ENCODE measurements at regions not wholly inside any gene's neighbourhood (a gene's known extent, or its start where the extent isn't known, plus 50 kb on each side); places are given as distances from the start of the nearest gene placed in this dataset.

DNA sequence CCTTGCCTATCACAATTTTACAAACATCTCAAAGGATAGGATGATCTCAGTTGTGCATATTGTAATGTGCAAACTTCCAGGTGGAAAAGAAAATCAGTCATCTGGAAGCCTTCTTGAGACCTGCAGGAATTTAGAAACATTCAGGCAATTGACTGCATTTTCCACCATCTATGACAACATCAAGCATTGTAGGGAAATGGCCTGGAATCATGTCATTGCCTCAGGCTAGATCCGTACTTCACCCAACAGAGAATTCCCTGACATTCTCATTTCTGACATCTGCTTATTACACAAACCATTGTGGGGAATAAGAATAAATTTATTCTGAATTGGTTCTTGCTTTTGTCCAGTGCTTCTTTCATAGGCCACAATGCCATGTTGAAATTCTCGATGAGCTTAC, 124.9 kb upstream of the NPVF start:
- no peak for TF ChIP-seq EGR1 (IDR thresholded peaks at IDR 0.05; ENCODE audit: low read depth)
- no peak for TF ChIP-seq ZNF274 (IDR thresholded peaks at IDR 0.05; ENCODE audit: low read depth, low read length)
- TF ChIP-seq, protein P1, sequence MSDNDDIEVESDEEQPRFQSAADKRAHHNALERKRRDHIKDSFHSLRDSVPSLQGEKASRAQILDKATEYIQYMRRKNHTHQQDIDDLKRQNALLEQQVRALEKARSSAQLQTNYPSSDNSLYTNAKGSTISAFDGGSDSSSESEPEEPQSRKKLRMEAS (IDR thresholded peaks at IDR 0.05) = no peak
- TF ChIP-seq CTCF (IDR thresholded peaks at IDR 0.05 in 2 of 3, conservative IDR thresholded peaks at IDR 0.05 in 1 of 3; ENCODE audit: borderline replicate concordance in 1 of 3, insufficient read depth in 1 of 3, low read depth in 2 of 3, low read length in 2 of 3) = no peak
- no peak for TF ChIP-seq POLR2A (IDR thresholded peaks at IDR 0.05; ENCODE audit: borderline replicate concordance, extremely low read depth, insufficient read depth, insufficient read length)
- TF ChIP-seq CEBPB (IDR thresholded peaks at IDR 0.05; ENCODE audit: low read depth) = no peak

All from HCT116 (cell line).